ENCODE measurements at regions not wholly inside any gene's neighbourhood (a gene's known extent, or its start where the extent isn't known, plus 50 kb on each side); places are given as distances from the start of the nearest gene placed in this dataset.

- Histone ChIP-seq H2AFZ (ENCODE audit: low read length) (no peak overlapping the region), H3K27me3 (ENCODE audit: insufficient read depth, low read length) (no peaks in the 10 kb centered on the region), H3K36me3 (ENCODE audit: insufficient read depth, low read length) (no peaks in the 10 kb centered on the region), H3K9me3 (ENCODE audit: low read length) (no peaks in the 10 kb centered on the region), H3K9me2 (ENCODE audit: low read depth, low read length) (no peaks in the 10 kb centered on the region), H3F3A (ENCODE audit: insufficient read depth, low read length) (no peaks in the 10 kb centered on the region), H3K4me1 (ENCODE audit: insufficient read depth, low read length, severe bottlenecking) (no peaks in the 10 kb centered on the region), H3K9ac (ENCODE audit: low read length) (no peak overlapping the region), H3K27ac (ENCODE audit: low read depth, low read length, poor library complexity, severe bottlenecking) (no peak overlapping the region), H4K20me1 (ENCODE audit: insufficient read depth, low read length) (no peaks in the 10 kb centered on the region), H3K79me2 (ENCODE audit: insufficient read depth, low read length) (no peaks in the 10 kb centered on the region), H3K4me2 (ENCODE audit: low read length) (no peak overlapping the region), H3K4me3 (ENCODE audit: low read depth, low read length, poor library complexity, severe bottlenecking) (no peak overlapping the region)
- no peak for TF ChIP-seq EZH2 (IDR thresholded peaks at IDR 0.05; ENCODE audit: borderline replicate concordance, low read length)
- TF ChIP-seq CTCF (IDR thresholded peaks at IDR 0.05; ENCODE audit: low read length): no peak
These were observed 353.2 kb upstream of the KCNH8 start for GRCh38 chr3:18795078-18795477.

GRCh38 chr3:18791752-18792151 lies 356.6 kb upstream of the KCNH8 start:
- Histone ChIP-seq H2AFZ (ENCODE audit: low read length) (no peak overlapping the region), H3K9me2 (ENCODE audit: low read depth, low read length) (no peaks in the 10 kb centered on the region), H3K36me3 (ENCODE audit: insufficient read depth, low read length) (no peaks in the 10 kb centered on the region), H3K4me1 (ENCODE audit: insufficient read depth, low read length, severe bottlenecking) (no peaks in the 10 kb centered on the region), H3F3A (ENCODE audit: insufficient read depth, low read length) (no peaks in the 10 kb centered on the region), H3K9ac (ENCODE audit: low read length) (no peak overlapping the region), H3K79me2 (ENCODE audit: insufficient read depth, low read length) (no peaks in the 10 kb centered on the region), H3K9me3 (ENCODE audit: low read length) (no peaks in the 10 kb centered on the region), H3K27ac (ENCODE audit: low read depth, low read length, poor library complexity, severe bottlenecking) (no peak overlapping the region), H4K20me1 (ENCODE audit: insufficient read depth, low read length) (no peaks in the 10 kb centered on the region), H3K4me3 (ENCODE audit: low read depth, low read length, poor library complexity, severe bottlenecking) (no peak overlapping the region), H3K27me3 (ENCODE audit: insufficient read depth, low read length) (no peaks in the 10 kb centered on the region), H3K4me2 (ENCODE audit: low read length) (no peak overlapping the region)
- no peak for TF ChIP-seq EZH2 (IDR thresholded peaks at IDR 0.05; ENCODE audit: borderline replicate concordance, low read length)
- TF ChIP-seq CTCF (IDR thresholded peaks at IDR 0.05; ENCODE audit: low read length): no peak

- H3K79me2 ChIP-seq (ENCODE audit: insufficient read depth, low read length): no peaks in the 10 kb centered on the region
- no peak for TF ChIP-seq CTCF (IDR thresholded peaks at IDR 0.05; ENCODE audit: low read length)
- no peak for TF ChIP-seq EZH2 (IDR thresholded peaks at IDR 0.05; ENCODE audit: borderline replicate concordance, low read length)
- H3F3A ChIP-seq (ENCODE audit: insufficient read depth, low read length): no peaks in the 10 kb centered on the region
- H3K27ac ChIP-seq (ENCODE audit: low read depth, low read length, poor library complexity, severe bottlenecking): no peak overlapping the region
- H3K9me2 ChIP-seq (ENCODE audit: low read depth, low read length): no peaks in the 10 kb centered on the region
- no peaks in the 10 kb centered on the region for H3K9me3 ChIP-seq (ENCODE audit: low read length)
- H2AFZ ChIP-seq (ENCODE audit: low read length): no peak overlapping the region
- H3K4me2 ChIP-seq (ENCODE audit: low read length): no peak overlapping the region
- no peaks in the 10 kb centered on the region for H3K27me3 ChIP-seq (ENCODE audit: insufficient read depth, low read length)
- H4K20me1 ChIP-seq (ENCODE audit: insufficient read depth, low read length): no peaks in the 10 kb centered on the region
- no peak overlapping the region for H3K4me3 ChIP-seq (ENCODE audit: low read depth, low read length, poor library complexity, severe bottlenecking)
- H3K9ac ChIP-seq (ENCODE audit: low read length): no peak overlapping the region
- H3K36me3 ChIP-seq (ENCODE audit: insufficient read depth, low read length): no peaks in the 10 kb centered on the region
- H3K4me1 ChIP-seq (ENCODE audit: insufficient read depth, low read length, severe bottlenecking): no peaks in the 10 kb centered on the region
These were observed 357.1 kb upstream of the KCNH8 start for GRCh38 chr3:18791182-18791581.
